SJSA1 (cell line): ENCODE measurements at regions not wholly inside any gene's neighbourhood (a gene's known extent, or its start where the extent isn't known, plus 50 kb on each side); places are given as distances from the start of the nearest gene placed in this dataset.
"Not testable (repeated sequence)": the region's sequence is repeated elsewhere in the genome, so short reads cannot be mapped to it uniquely, and the experiment has no call there.

ENCODE experiments used
- DNase-seq, 2 experiments: peaks; one replicate each; pipeline ENCODE4 v3.0.0-alpha.2; 2015 to 2020; ENCODE audit warnings: low spot score in 2 of 2, low read depth in 1 of 2
- H3K27ac ChIP-seq: fragments of 250-450 bp; sonication (Bioruptor Pico); 2 replicates; pipeline ENCODE4 v1.5.1; 2020; ENCODE audit warnings: mild to moderate bottlenecking, moderate library complexity
- H3K27me3 ChIP-seq: fragments of 250-450 bp; sonication (Bioruptor Pico); replicated peaks from 2 replicates; pipeline ENCODE4 v1.5.1; 2020; ENCODE audit warnings: mild to moderate bottlenecking, moderate library complexity
- H3K36me3 ChIP-seq: fragments of 250-450 bp; sonication (Bioruptor Pico); 2 replicates; pipeline ENCODE4 v1.5.1; 2020; ENCODE audit warnings: mild to moderate bottlenecking
- H3K4me1 ChIP-seq: fragments of 250-450 bp; sonication (Bioruptor Pico); replicated peaks from 2 replicates; pipeline ENCODE4 v1.6.1; 2021; ENCODE audit warnings: mild to moderate bottlenecking
- H3K4me3 ChIP-seq: fragments of 250-450 bp; sonication (Bioruptor Pico); 2 replicates; pipeline ENCODE4 v1.5.1; 2020; ENCODE audit warnings: mild to moderate bottlenecking
- H3K9me3 ChIP-seq: fragments of 250-450 bp; sonication (Bioruptor Pico); replicated peaks from 2 replicates; pipeline ENCODE4 v1.5.1; 2020; ENCODE audit warnings: mild to moderate bottlenecking

DNA sequence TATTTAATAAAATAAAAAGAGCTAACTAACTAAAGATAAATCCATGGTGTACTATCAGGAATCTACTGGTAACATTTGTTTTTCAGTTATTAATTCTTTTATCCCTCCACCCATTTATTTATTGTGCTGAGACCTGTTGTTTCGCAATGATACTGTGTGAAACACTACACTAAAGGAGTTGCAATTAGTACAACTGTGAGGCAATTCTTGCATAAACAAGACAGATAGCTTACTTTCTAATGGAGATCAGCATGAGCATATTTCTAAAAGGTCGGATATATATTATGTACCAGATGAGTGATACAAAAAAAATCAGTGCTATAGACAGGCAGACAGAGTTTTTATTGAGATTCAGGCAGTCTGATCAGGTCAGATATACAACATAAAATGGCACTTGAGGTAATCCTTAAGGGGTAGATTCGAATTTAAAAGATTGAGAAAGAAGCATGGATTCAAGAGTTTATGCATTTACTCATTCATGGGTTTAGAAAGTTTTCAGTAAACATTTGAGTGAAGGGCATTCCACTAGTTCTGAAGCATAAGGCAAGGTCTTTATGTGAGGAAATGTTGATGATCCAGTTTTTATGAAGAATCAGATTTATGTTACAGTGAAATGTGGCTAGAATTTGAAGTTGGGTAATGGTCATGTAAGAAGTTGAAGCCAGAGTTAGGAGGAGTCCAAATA is 147.6 kb downstream of the POLR1F start:
- H3K27me3 ChIP-seq, result no peaks in the 10 kb centered on the region
- H3K4me3 ChIP-seq, result no peak overlapping the region
- H3K36me3 ChIP-seq, result no peaks in the 10 kb centered on the region
- DNase-seq, result no peak
- peaks cover 30% of the 10 kb centered on the region for H3K4me1 ChIP-seq
- no peaks in the 10 kb centered on the region for H3K9me3 ChIP-seq
- no peak overlapping the region for H3K27ac ChIP-seq

GRCh38 chr7:19560111-19560883 is 148.5 kb downstream of the POLR1F start:
- Histone ChIP-seq H3K4me1 (peaks cover 30% of the 10 kb centered on the region), H3K4me3 (no peak overlapping the region), H3K9me3 (no peaks in the 10 kb centered on the region), H3K27me3 (no peaks in the 10 kb centered on the region), H3K27ac (peak overlapping the region; percentile 38), H3K36me3 (no peaks in the 10 kb centered on the region)
- DNase-seq, result peak in 1 of 2 experiments; percentile 26

DNA sequence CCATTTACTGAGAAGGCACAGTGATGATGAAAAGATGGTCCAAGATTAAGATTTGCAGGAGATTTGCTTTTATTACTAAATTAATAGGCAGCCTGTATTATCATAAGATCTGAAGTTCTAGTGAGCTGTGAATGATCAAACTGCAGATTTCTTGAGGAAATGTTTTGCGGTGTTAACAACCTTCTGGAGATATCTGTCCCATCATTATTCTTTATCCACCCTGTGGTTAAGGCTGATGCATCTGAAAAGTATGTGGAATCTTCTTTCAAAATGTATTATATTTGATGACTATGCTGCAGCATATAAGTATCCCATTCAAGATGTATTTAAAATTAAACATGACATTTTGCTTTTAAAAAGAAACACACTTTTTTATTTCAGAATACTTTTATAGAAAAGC is 150.3 kb downstream of the POLR1F start:
- peak in 1 of 2 experiments; percentile 39 for DNase-seq
- Histone ChIP-seq H3K4me1 (peaks cover 30% of the 10 kb centered on the region), H3K27ac (peak overlapping the region; percentile 26; the same call in 1 of the 2 replicates), H3K4me3 (no peak overlapping the region), H3K9me3 (no peaks in the 10 kb centered on the region), H3K27me3 (no peaks in the 10 kb centered on the region), H3K36me3 (no peaks in the 10 kb centered on the region)

DNA sequence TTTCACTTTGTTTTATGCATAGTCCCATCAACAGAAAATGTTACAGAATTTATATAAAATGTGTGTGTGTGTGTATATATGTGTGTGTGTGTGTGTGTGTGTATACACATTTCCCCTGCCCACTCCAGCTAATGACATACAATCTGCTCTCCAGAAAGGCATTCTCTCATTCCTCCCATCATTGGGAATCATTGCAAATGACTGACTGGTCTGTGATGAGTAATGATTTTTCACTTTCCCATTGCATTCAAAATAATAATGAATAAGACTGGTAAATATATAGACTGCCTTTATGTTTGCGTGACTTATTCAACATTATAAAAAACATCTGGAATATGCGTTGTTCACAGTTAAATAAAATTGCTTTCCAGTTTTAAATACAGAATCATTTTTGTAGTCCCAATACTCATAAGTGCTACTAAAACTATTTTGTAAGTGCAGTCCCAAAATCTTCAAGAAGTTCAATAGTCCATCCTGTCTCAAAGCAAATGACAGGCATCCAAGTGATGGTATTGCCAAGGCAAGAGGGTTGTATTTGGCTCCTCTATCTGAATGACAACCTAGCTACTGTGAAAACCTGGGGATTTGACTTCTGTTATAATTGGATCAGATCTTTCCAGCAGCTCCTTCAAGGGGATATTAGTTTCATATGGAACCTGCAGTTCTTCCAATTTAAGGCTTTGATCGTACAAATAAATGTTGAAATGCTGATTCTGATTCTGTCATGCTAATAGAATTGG is 150.9 kb downstream of the POLR1F start:
- no peaks in the 10 kb centered on the region for H3K36me3 ChIP-seq
- H3K9me3 ChIP-seq, result no peaks in the 10 kb centered on the region
- no peak overlapping the region for H3K4me3 ChIP-seq
- H3K27ac ChIP-seq, result peak overlapping the region; percentile 14; the same call in 1 of the 2 replicates
- H3K4me1 ChIP-seq, result peaks cover 30% of the 10 kb centered on the region
- DNase-seq, result no peak
- no peaks in the 10 kb centered on the region for H3K27me3 ChIP-seq

DNA sequence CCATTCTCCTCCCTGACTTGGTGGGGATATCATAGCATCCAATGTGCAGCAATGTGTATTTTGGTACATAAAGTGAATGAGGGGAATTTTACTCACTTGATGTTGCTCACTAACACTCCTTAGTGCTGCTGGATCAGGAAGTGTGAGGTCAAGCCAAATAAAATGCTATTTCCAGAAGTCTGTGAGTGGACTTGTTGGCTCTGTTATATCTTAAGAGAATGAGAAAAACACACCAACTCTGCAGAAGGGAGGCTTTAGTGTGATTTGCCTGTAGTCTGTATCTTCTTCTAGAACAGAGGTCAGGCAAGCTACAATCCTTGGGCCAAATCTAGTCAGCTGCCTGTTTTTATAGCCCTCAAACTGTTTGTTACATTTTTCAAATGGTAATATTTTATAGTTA is 154.3 kb downstream of the POLR1F start:
- no peak overlapping the region for H3K27ac ChIP-seq
- H3K9me3 ChIP-seq, result no peaks in the 10 kb centered on the region
- peaks cover 18% of the 10 kb centered on the region for H3K4me1 ChIP-seq
- no peaks in the 10 kb centered on the region for H3K27me3 ChIP-seq
- H3K36me3 ChIP-seq, result no peaks in the 10 kb centered on the region
- no peak overlapping the region for H3K4me3 ChIP-seq
- DNase-seq, result no peak

- H3K27ac ChIP-seq, result no peak overlapping the region
- no peaks in the 10 kb centered on the region for H3K36me3 ChIP-seq
- H3K9me3 ChIP-seq, result no peaks in the 10 kb centered on the region
- H3K4me3 ChIP-seq, result no peak overlapping the region
- DNase-seq, result no peak
- peaks cover 1% of the 10 kb centered on the region for H3K4me1 ChIP-seq
- no peaks in the 10 kb centered on the region for H3K27me3 ChIP-seq
Observed at GRCh38 chr7:19552576-19552975, 156.3 kb downstream of the POLR1F start.

DNA sequence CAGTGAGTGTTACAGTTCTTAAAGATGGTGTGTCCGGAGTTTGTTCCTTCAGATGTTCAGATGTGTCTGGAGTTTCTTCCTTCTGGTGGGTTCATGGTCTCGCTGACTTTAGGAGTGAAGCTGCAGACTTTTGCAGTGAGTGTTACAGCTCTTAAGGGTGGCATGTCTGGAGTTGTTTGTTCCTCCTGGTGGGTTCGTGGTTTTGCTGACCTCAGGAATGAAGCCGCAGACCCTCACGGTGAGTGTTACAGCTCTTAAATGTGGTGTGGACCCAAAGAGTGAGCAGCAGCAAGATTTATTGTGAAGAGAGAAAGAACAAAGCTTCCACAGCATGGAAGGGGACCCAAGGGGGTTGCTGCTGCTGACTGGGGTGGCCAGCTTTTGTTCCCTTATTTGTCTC is 159.6 kb downstream of the POLR1F start:
- not testable (repeated sequence) for H3K9me3 ChIP-seq, H3K4me1 ChIP-seq, DNase-seq, H3K36me3 ChIP-seq, H3K27ac ChIP-seq, H3K27me3 ChIP-seq, H3K4me3 ChIP-seq

GRCh38 chr7:19537942-19538401 is 170.9 kb downstream of the POLR1F start:
- peak in 1 of 2 experiments; percentile 40 for DNase-seq
- Histone ChIP-seq H3K4me1 (peaks cover 10% of the 10 kb centered on the region), H3K27me3 (no peaks in the 10 kb centered on the region), H3K27ac (peak overlapping the region; percentile 32), H3K9me3 (no peaks in the 10 kb centered on the region), H3K4me3 (no peak overlapping the region), H3K36me3 (no peaks in the 10 kb centered on the region)

- no peak for DNase-seq
Observed at GRCh38 chr7:19533266-19533665, 175.6 kb downstream of the POLR1F start.

GRCh38 chr7:19530852-19531251 is 178.0 kb downstream of the POLR1F start:
- no peaks in the 10 kb centered on the region for H3K4me1 ChIP-seq
- DNase-seq, result no peak
- H3K27ac ChIP-seq, result no peak overlapping the region
- no peak overlapping the region for H3K4me3 ChIP-seq
- no peaks in the 10 kb centered on the region for H3K36me3 ChIP-seq
- no peaks in the 10 kb centered on the region for H3K9me3 ChIP-seq
- no peaks in the 10 kb centered on the region for H3K27me3 ChIP-seq

More at GRCh38 chr7:19533266-19533665, 175.6 kb downstream of the POLR1F start:
- Histone ChIP-seq H3K4me3 (no peak overlapping the region), H3K9me3 (no peaks in the 10 kb centered on the region), H3K4me1 (peaks cover 7% of the 10 kb centered on the region), H3K27me3 (no peaks in the 10 kb centered on the region), H3K27ac (no peak overlapping the region), H3K36me3 (no peaks in the 10 kb centered on the region)

GRCh38 chr7:19530261-19530660 is 178.6 kb downstream of the POLR1F start:
- H3K4me1 ChIP-seq, result no peaks in the 10 kb centered on the region
- no peaks in the 10 kb centered on the region for H3K36me3 ChIP-seq
- H3K4me3 ChIP-seq, result no peak overlapping the region
- no peaks in the 10 kb centered on the region for H3K27me3 ChIP-seq
- no peak overlapping the region for H3K27ac ChIP-seq
- DNase-seq, result no peak
- no peaks in the 10 kb centered on the region for H3K9me3 ChIP-seq

DNA sequence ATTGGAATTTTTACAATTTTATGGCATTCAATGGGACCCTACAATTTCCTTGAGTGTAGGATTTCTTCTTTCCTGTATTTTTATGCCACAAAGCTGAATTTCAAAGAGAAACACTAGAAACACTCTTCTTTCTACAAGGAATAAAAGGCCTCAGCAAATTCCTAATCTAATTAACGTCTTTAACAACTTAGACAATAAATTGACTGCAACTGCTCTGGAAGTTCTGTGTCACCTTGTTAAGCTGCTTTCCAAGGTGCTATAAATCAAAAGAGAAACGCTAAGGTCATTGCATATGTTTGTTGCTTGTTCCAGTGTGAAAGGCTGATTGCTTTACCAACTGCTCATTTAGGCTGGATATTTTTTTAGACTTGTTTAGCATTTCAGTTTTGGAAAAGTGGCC is 182.2 kb downstream of the POLR1F start:
- DNase-seq, result no peak
- Histone ChIP-seq H3K4me3 (no peak overlapping the region), H3K4me1 (peaks cover 14% of the 10 kb centered on the region), H3K9me3 (no peaks in the 10 kb centered on the region), H3K27me3 (no peaks in the 10 kb centered on the region), H3K36me3 (no peaks in the 10 kb centered on the region), H3K27ac (no peak overlapping the region)

- Histone ChIP-seq H3K4me3 (no peak overlapping the region), H3K27me3 (no peaks in the 10 kb centered on the region), H3K9me3 (no peaks in the 10 kb centered on the region), H3K27ac (peak overlapping the region; percentile 60), H3K4me1 (peaks cover 20% of the 10 kb centered on the region), H3K36me3 (no peaks in the 10 kb centered on the region)
- peak; percentile 47 to 71 for DNase-seq
Observed at GRCh38 chr7:19522486-19522885, 186.4 kb downstream of the POLR1F start.

DNA sequence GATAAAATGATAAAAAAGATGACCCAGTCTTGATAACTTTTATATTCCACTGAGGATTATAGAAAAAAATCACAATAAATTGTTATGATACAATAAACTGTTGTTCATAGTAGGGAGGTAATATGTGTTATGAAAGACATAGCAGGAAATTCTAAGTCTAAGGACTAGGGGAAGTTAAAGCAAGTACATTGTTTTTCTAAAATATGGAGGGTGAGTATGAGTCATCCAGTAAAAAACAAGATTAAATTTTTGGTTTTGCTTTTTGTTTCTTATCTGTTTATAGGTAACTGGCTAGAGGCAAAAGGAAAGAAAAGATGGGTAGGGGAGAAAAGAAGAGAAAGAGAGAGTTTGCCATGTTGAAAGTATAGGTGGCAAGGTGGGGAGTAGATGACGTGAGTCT is 188.4 kb downstream of the POLR1F start:
- Histone ChIP-seq H3K27ac (no peak overlapping the region), H3K9me3 (no peaks in the 10 kb centered on the region), H3K4me1 (peaks cover 20% of the 10 kb centered on the region)

More for the DNA sequence above, 188.4 kb downstream of the POLR1F start:
- Histone ChIP-seq H3K36me3 (no peaks in the 10 kb centered on the region), H3K27me3 (no peaks in the 10 kb centered on the region), H3K4me3 (no peak overlapping the region)
- DNase-seq, result no peak
